Naive thymus-derived CD4-positive, alpha-beta T cell (primary cell): ENCODE measurements at regions not wholly inside any gene's neighbourhood (a gene's known extent, or its start where the extent isn't known, plus 50 kb on each side); places are given as distances from the start of the nearest gene placed in this dataset.

Experiments used
- ATAC-seq: fragments of 150-1000 bp; cut with Tn5 transposase; 2 replicates; pipeline ENCODE4 v1.10.0; 2021; ENCODE audit warnings: mild to moderate bottlenecking, moderate library complexity
- CTCF ChIA-PET: fragments of 350-600 bp; sonication (Branson Sonifier 250); formaldehyde crosslinking; loops from one replicate; lab custom pipeline; 2021; ENCODE audit warnings: antibody characterized with exemption; lab: Charles Lee
- POLR2A ChIA-PET: fragments of 350-600 bp; sonication (Branson Sonifier 250); formaldehyde crosslinking; loops from one replicate; lab custom pipeline; 2021; ENCODE audit warnings: antibody characterized with exemption, inconsistent platforms; lab: Charles Lee
- DNase-seq, 9 donors: peaks; one replicate each; pipeline versions ENCODE4 v3.0.0 to v3.0.0-alpha.2; 2020 to 2022; ENCODE audit warnings: mixed read lengths in 1 of 9
- H3K27ac ChIP-seq: one replicate; pipeline ENCODE4 v1.7.0; 2013; ENCODE audit warnings: mild to moderate bottlenecking, low read depth, low read length, moderate library complexity
- H3K27me3 ChIP-seq, 2 donors: one replicate each; pipeline ENCODE4 v1.7.0; 2013; ENCODE audit warnings: low read length in 2 of 2, mild to moderate bottlenecking in 2 of 2, moderate library complexity in 2 of 2; ENCODE audit not compliant: control insufficient read depth in 2 of 2, insufficient read depth in 2 of 2
- H3K36me3 ChIP-seq, 3 experiments: 1 replicate in 2 of 3; 2 replicates in 1 of 3; pipeline ENCODE4 v1.7.0; 2013; ENCODE audit warnings: low read length in 3 of 3, mild to moderate bottlenecking in 3 of 3, moderate library complexity in 1 of 3; ENCODE audit not compliant: insufficient read depth in 3 of 3, control insufficient read depth in 2 of 3
- H3K4me1 ChIP-seq, 2 donors: one replicate each; pipeline ENCODE4 v1.7.0; 2013; ENCODE audit warnings: low read length in 2 of 2, mild to moderate bottlenecking in 2 of 2, moderate library complexity in 1 of 2; ENCODE audit not compliant: control insufficient read depth in 2 of 2, insufficient read depth in 2 of 2
- H3K4me3 ChIP-seq: 2 replicates; pipeline ENCODE4 v1.7.0; 2013; ENCODE audit warnings: mild to moderate bottlenecking, low read length
- H3K9me3 ChIP-seq, 3 experiments: 1 replicate in 2 of 3; 2 replicates in 1 of 3; pipeline ENCODE4 v1.7.0; 2013; ENCODE audit warnings: low read length in 3 of 3; ENCODE audit not compliant: control insufficient read depth in 2 of 3
- H3K27ac Mint-ChIP-seq, 9 donors: one replicate each; pipeline ENCODE4 v1.8.0; 2020 to 2022; ENCODE audit warnings: mixed read lengths in 9 of 9, mild to moderate bottlenecking in 8 of 9, moderate library complexity in 5 of 9, inconsistent platforms in 2 of 9
- H3K27me3 Mint-ChIP-seq, 5 donors: one replicate each; pipeline ENCODE4 v1.8.0; 2021 to 2022; ENCODE audit warnings: mixed read lengths in 5 of 5, mild to moderate bottlenecking in 1 of 5
- H3K36me3 Mint-ChIP-seq, 5 donors: one replicate each; pipeline ENCODE4 v1.8.0; 2020 to 2022; ENCODE audit warnings: mixed read lengths in 5 of 5, mild to moderate bottlenecking in 3 of 5, inconsistent platforms in 1 of 5
- H3K4me1 Mint-ChIP-seq, 7 donors: one replicate each; pipeline ENCODE4 v1.8.0; 2020 to 2022; ENCODE audit warnings: mixed read lengths in 7 of 7, mild to moderate bottlenecking in 3 of 7, inconsistent platforms in 1 of 7
- H3K4me3 Mint-ChIP-seq, 10 donors: one replicate each; pipeline ENCODE4 v1.8.0; 2020 to 2022; ENCODE audit warnings: mild to moderate bottlenecking in 10 of 10, mixed read lengths in 10 of 10, moderate library complexity in 6 of 10, inconsistent platforms in 2 of 10
- H3K9me3 Mint-ChIP-seq, 11 donors: one replicate each; pipeline ENCODE4 v1.8.0; 2020 to 2022; ENCODE audit warnings: mixed read lengths in 11 of 11, mild to moderate bottlenecking in 4 of 11, inconsistent platforms in 1 of 11, moderate library complexity in 1 of 11
- intact Hi-C, 2 donors: fragments of 100-400 bp; cut with micrococcal nuclease; formaldehyde crosslinking; loops; one replicate each; pipeline ENCODE4 v1.15.1; 2023

GRCh38 chr6:145034664-145035063 lies 700.7 kb downstream of the EPM2A start:
- Histone ChIP-seq H3K36me3 (no peaks in the 10 kb centered on the region), H3K4me3 (no peak overlapping the region), H3K27ac (no peak overlapping the region), H3K4me1 (no peaks in the 10 kb centered on the region), H3K9me3 (no peaks in the 10 kb centered on the region), H3K27me3 (no peaks in the 10 kb centered on the region)
- H3K9me3 Mint-ChIP-seq = peaks cover 0 to 5% (median 0%) of the 10 kb centered on the region in 11 donors
- no peak overlapping the region for H3K4me3 Mint-ChIP-seq
- intact Hi-C loops = no loop called here
- DNase-seq = no peak
- no peaks in the 10 kb centered on the region for H3K4me1 Mint-ChIP-seq
- ChIA-PET POLR2A (no interaction called here), CTCF (no interaction called here)
- H3K27me3 Mint-ChIP-seq = peaks cover 20 to 39% (median 29%) of the 10 kb centered on the region in 5 donors
- ATAC-seq = no peak
- H3K36me3 Mint-ChIP-seq = no peaks in the 10 kb centered on the region
- no peak overlapping the region for H3K27ac Mint-ChIP-seq

- Mint-ChIP-seq H3K9me3 (peaks cover 0 to 5% (median 0%) of the 10 kb centered on the region in 11 donors), H3K27ac (no peak overlapping the region), H3K4me1 (no peaks in the 10 kb centered on the region), H3K27me3 (peaks cover 14 to 39% (median 21%) of the 10 kb centered on the region in 5 donors), H3K36me3 (no peaks in the 10 kb centered on the region), H3K4me3 (no peak overlapping the region)
- intact Hi-C loops = no loop called here
- Histone ChIP-seq H3K27ac (no peak overlapping the region), H3K4me1 (no peaks in the 10 kb centered on the region), H3K36me3 (no peaks in the 10 kb centered on the region), H3K4me3 (no peak overlapping the region), H3K27me3 (no peaks in the 10 kb centered on the region), H3K9me3 (no peaks in the 10 kb centered on the region)
- CTCF ChIA-PET = no interaction called here
- ATAC-seq = no peak
- POLR2A ChIA-PET = no interaction called here
- no peak for DNase-seq
These were observed 699.1 kb downstream of the EPM2A start for GRCh38 chr6:145036236-145036635.

DNA sequence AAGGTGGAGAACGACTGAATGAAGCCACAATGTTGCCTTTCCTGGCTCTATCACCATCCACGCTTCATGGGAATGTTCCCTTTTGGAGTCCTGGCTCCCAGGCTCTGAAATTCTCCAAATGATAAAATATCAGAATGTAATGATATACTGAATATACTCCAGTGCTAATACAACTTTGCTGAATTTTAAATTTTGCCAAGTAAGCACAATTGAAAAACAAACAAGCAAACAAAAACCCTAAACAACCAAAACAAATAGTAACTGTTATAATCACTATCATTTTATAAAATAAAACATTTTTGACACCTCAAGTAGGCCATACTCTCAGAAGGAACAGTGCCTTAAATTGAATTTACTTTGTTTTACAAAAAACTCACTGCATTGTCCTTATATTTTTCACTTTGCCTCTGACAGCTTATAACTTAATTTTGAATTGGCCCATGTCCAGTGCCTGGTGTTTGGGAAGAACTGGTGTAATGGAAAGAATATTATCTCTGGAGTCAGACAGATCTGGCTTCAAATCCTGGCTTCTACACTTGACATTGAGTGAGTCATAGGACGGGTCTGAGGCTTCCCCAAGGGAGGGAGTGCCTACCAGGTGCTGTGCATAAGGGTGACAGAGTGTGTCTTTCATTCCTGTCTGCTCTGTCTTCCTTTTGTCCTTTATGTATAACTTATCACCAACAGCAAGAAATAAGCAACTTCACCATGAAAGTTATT lies 698.3 kb downstream of the EPM2A start:
- no peak overlapping the region for H3K27ac Mint-ChIP-seq
- POLR2A ChIA-PET = no interaction called here

GRCh38 chr6:145042559-145042958 lies 692.8 kb downstream of the EPM2A start:
- intact Hi-C loops = no loop called here
- Mint-ChIP-seq H3K36me3 (no peaks in the 10 kb centered on the region), H3K27ac (no peak overlapping the region), H3K4me3 (no peak overlapping the region), H3K9me3 (peaks cover 0 to 3% (median 0%) of the 10 kb centered on the region in 11 donors), H3K4me1 (peaks cover 0 to 4% (median 0%) of the 10 kb centered on the region in 7 donors), H3K27me3 (peaks cover 3 to 23% (median 6%) of the 10 kb centered on the region in 5 donors)
- H3K27me3 ChIP-seq = no peaks in the 10 kb centered on the region
- POLR2A ChIA-PET = no interaction called here
- no peak overlapping the region for H3K27ac ChIP-seq
- ATAC-seq (no peak), DNase-seq (no peak)
- H3K4me1 ChIP-seq = no peaks in the 10 kb centered on the region
- CTCF ChIA-PET = no interaction called here
- H3K9me3 ChIP-seq = no peaks in the 10 kb centered on the region
- no peak overlapping the region for H3K4me3 ChIP-seq
- no peaks in the 10 kb centered on the region for H3K36me3 ChIP-seq

More for the DNA sequence above, 698.3 kb downstream of the EPM2A start:
- Mint-ChIP-seq H3K4me3 (no peak overlapping the region), H3K27me3 (peaks cover 13 to 32% (median 19%) of the 10 kb centered on the region in 5 donors), H3K9me3 (peaks cover 0 to 5% (median 0%) of the 10 kb centered on the region in 11 donors), H3K4me1 (no peaks in the 10 kb centered on the region), H3K36me3 (no peaks in the 10 kb centered on the region)
- Histone ChIP-seq H3K4me1 (no peaks in the 10 kb centered on the region), H3K36me3 (no peaks in the 10 kb centered on the region), H3K27me3 (no peaks in the 10 kb centered on the region), H3K9me3 (no peaks in the 10 kb centered on the region), H3K4me3 (no peak overlapping the region), H3K27ac (no peak overlapping the region)
- intact Hi-C loops = no loop called here
- ATAC-seq (no peak), DNase-seq (no peak)
- CTCF ChIA-PET = no interaction called here

- Mint-ChIP-seq H3K9me3 (peaks cover 0 to 3% (median 0%) of the 10 kb centered on the region in 11 donors), H3K4me1 (peaks cover 0 to 4% (median 0%) of the 10 kb centered on the region in 7 donors), H3K27me3 (peaks cover 3 to 19% (median 7%) of the 10 kb centered on the region in 5 donors), H3K36me3 (no peaks in the 10 kb centered on the region), H3K4me3 (no peak overlapping the region), H3K27ac (no peak overlapping the region)
- Histone ChIP-seq H3K4me1 (no peaks in the 10 kb centered on the region), H3K4me3 (no peak overlapping the region), H3K27ac (no peak overlapping the region), H3K27me3 (no peaks in the 10 kb centered on the region), H3K9me3 (no peaks in the 10 kb centered on the region), H3K36me3 (no peaks in the 10 kb centered on the region)
- POLR2A ChIA-PET = no interaction called here
- ATAC-seq (no peak), DNase-seq (no peak)
- CTCF ChIA-PET = no interaction called here
- intact Hi-C loops = no loop called here
These were observed 691.3 kb downstream of the EPM2A start for GRCh38 chr6:145043926-145044500.

DNA sequence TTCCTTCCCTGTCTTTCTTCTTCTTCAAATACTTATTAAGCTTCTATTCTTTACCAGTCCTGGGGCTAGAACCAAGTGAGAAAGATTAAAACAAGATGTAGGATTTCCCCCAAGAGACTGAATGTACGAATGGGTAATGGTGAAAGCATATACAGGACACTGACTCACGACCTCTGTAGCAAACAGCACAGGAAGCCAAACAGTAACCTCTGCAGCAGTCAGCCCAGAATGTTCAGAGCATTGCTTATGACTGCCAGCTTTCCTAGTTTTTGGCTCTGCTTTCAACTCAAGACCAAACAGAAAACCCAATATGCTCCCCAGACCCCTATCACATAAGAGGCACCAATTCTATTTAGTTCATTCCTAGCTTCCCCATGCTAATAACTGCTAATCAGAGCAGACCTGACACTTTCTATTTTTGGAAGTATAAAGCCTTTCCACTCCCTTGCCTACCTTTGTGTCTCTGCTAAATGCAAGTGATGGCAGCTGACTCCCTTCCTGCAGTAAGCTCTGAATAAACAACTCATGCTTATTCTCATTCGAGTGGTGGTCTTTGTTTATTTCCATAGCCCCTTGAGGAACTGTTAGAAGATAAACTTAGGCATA lies 690.6 kb downstream of the EPM2A start:
- intact Hi-C loops = no loop called here
- Histone ChIP-seq H3K27me3 (no peaks in the 10 kb centered on the region), H3K27ac (no peak overlapping the region), H3K9me3 (no peaks in the 10 kb centered on the region), H3K4me1 (no peaks in the 10 kb centered on the region), H3K4me3 (no peak overlapping the region), H3K36me3 (no peaks in the 10 kb centered on the region)
- POLR2A ChIA-PET = no interaction called here
- Mint-ChIP-seq H3K27ac (no peak overlapping the region), H3K9me3 (peaks cover 0 to 3% (median 0%) of the 10 kb centered on the region in 11 donors), H3K4me3 (no peak overlapping the region), H3K36me3 (no peaks in the 10 kb centered on the region), H3K27me3 (peaks cover 6 to 19% (median 11%) of the 10 kb centered on the region in 5 donors), H3K4me1 (peaks cover 0 to 4% (median 0%) of the 10 kb centered on the region in 7 donors)
- CTCF ChIA-PET = no interaction called here
- DNase-seq (no peak), ATAC-seq (peak; percentile 52)
